ENCODE measurements at regions not wholly inside any gene's neighbourhood (a gene's known extent, or its start where the extent isn't known, plus 50 kb on each side); places are given as distances from the start of the nearest gene placed in this dataset.

GRCh38 chr5:142455856-142456255 is 131.0 kb upstream of the SPRY4 start:
- DNase-seq (no peak), ATAC-seq (ENCODE audit: insufficient read depth, low read depth) (peak; percentile 56; the same call in 2 of the 3 replicates)
- no peaks in the 10 kb centered on the region for H3K79me2 ChIP-seq (ENCODE audit: insufficient read depth, low read length)
- no peaks in the 10 kb centered on the region for H4K20me1 ChIP-seq (ENCODE audit: insufficient read depth, low read length)
- 0 out of 2 replicates have a peak, but pooled peaks cover 6% of the 10 kb centered on the region for H3K4me1 ChIP-seq (ENCODE audit: insufficient read depth, low read length)
- no peak overlapping the region for H3K4me2 ChIP-seq (ENCODE audit: insufficient read depth, low read length)
- no peaks in the 10 kb centered on the region for H3K27me3 ChIP-seq (ENCODE audit: insufficient read depth, low read length, poor library complexity)
- H3K9ac ChIP-seq (ENCODE audit: low read depth, low read length): no peak overlapping the region
- H3K36me3 ChIP-seq (ENCODE audit: insufficient read depth, low read length): no peaks in the 10 kb centered on the region
- TF ChIP-seq CTCF (IDR thresholded peaks at IDR 0.05; ENCODE audit: borderline replicate concordance, extremely low read depth, low read length, poor library complexity, severe bottlenecking) (no peak), EZH2 (IDR thresholded peaks at IDR 0.05; ENCODE audit: borderline replicate concordance, low read depth, low read length, severe bottlenecking) (no peak)
- H3K9me3 ChIP-seq (ENCODE audit: insufficient read depth, low read length, severe bottlenecking): peaks cover 24% of the 10 kb centered on the region
- no peak overlapping the region for H3K4me3 ChIP-seq (ENCODE audit: low read depth in 1 of 2, low read length in 2 of 2)
- H2AFZ ChIP-seq (ENCODE audit: low read depth, low read length): no peak overlapping the region
- no peak overlapping the region for H3K27ac ChIP-seq (ENCODE audit: low read length)

GRCh38 chr5:142453932-142454331 is 129.1 kb upstream of the SPRY4 start:
- Histone ChIP-seq H3K79me2 (ENCODE audit: insufficient read depth, low read length) (no peaks in the 10 kb centered on the region), H2AFZ (ENCODE audit: low read depth, low read length) (no peak overlapping the region), H3K9ac (ENCODE audit: low read depth, low read length) (no peak overlapping the region), H3K4me2 (ENCODE audit: insufficient read depth, low read length) (no peak overlapping the region), H3K4me3 (ENCODE audit: low read depth in 1 of 2, low read length in 2 of 2) (no peak overlapping the region), H4K20me1 (ENCODE audit: insufficient read depth, low read length) (no peaks in the 10 kb centered on the region), H3K27ac (ENCODE audit: low read length) (no peak overlapping the region), H3K4me1 (ENCODE audit: insufficient read depth, low read length) (0 out of 2 replicates have a peak, but pooled peaks cover 6% of the 10 kb centered on the region), H3K9me3 (ENCODE audit: insufficient read depth, low read length, severe bottlenecking) (peaks cover 18% of the 10 kb centered on the region), H3K27me3 (ENCODE audit: insufficient read depth, low read length, poor library complexity) (no peaks in the 10 kb centered on the region), H3K36me3 (ENCODE audit: insufficient read depth, low read length) (no peaks in the 10 kb centered on the region)
- TF ChIP-seq CTCF (IDR thresholded peaks at IDR 0.05; ENCODE audit: borderline replicate concordance, extremely low read depth, low read length, poor library complexity, severe bottlenecking): no peak
- no peak for TF ChIP-seq EZH2 (IDR thresholded peaks at IDR 0.05; ENCODE audit: borderline replicate concordance, low read depth, low read length, severe bottlenecking)
- ATAC-seq (ENCODE audit: insufficient read depth, low read depth) (no peak), DNase-seq (no peak)

- no peaks in the 10 kb centered on the region for H3K4me1 ChIP-seq (ENCODE audit: insufficient read depth, low read length)
- H4K20me1 ChIP-seq (ENCODE audit: insufficient read depth, low read length): no peaks in the 10 kb centered on the region
- DNase-seq (no peak), ATAC-seq (ENCODE audit: insufficient read depth, low read depth) (no peak)
- H3K4me2 ChIP-seq (ENCODE audit: insufficient read depth, low read length): no peak overlapping the region
- H3K9me3 ChIP-seq (ENCODE audit: insufficient read depth, low read length, severe bottlenecking): no peaks in the 10 kb centered on the region
- H3K36me3 ChIP-seq (ENCODE audit: insufficient read depth, low read length): no peaks in the 10 kb centered on the region
- no peaks in the 10 kb centered on the region for H3K79me2 ChIP-seq (ENCODE audit: insufficient read depth, low read length)
- no peak overlapping the region for H2AFZ ChIP-seq (ENCODE audit: low read depth, low read length)
- no peak overlapping the region for H3K9ac ChIP-seq (ENCODE audit: low read depth, low read length)
- TF ChIP-seq CTCF (IDR thresholded peaks at IDR 0.05; ENCODE audit: borderline replicate concordance, extremely low read depth, low read length, poor library complexity, severe bottlenecking): no peak
- TF ChIP-seq EZH2 (IDR thresholded peaks at IDR 0.05; ENCODE audit: borderline replicate concordance, low read depth, low read length, severe bottlenecking): no peak
- no peak overlapping the region for H3K27ac ChIP-seq (ENCODE audit: low read length)
- no peak overlapping the region for H3K4me3 ChIP-seq (ENCODE audit: low read depth in 1 of 2, low read length in 2 of 2)
- H3K27me3 ChIP-seq (ENCODE audit: insufficient read depth, low read length, poor library complexity): no peaks in the 10 kb centered on the region
Observed at GRCh38 chr5:142450419-142450818, 125.6 kb upstream of the SPRY4 start.

GRCh38 chr5:142447887-142448286 is 123.1 kb upstream of the SPRY4 start:
- no peak for ATAC-seq (ENCODE audit: insufficient read depth, low read depth)
- H3K27ac ChIP-seq (ENCODE audit: low read length): no peak overlapping the region
- H3K4me2 ChIP-seq (ENCODE audit: insufficient read depth, low read length): no peak overlapping the region
- no peaks in the 10 kb centered on the region for H3K79me2 ChIP-seq (ENCODE audit: insufficient read depth, low read length)
- no peaks in the 10 kb centered on the region for H3K4me1 ChIP-seq (ENCODE audit: insufficient read depth, low read length)
- H3K9me3 ChIP-seq (ENCODE audit: insufficient read depth, low read length, severe bottlenecking): no peaks in the 10 kb centered on the region
- no peak overlapping the region for H2AFZ ChIP-seq (ENCODE audit: low read depth, low read length)
- no peak for TF ChIP-seq CTCF (IDR thresholded peaks at IDR 0.05; ENCODE audit: borderline replicate concordance, extremely low read depth, low read length, poor library complexity, severe bottlenecking)
- TF ChIP-seq EZH2 (IDR thresholded peaks at IDR 0.05; ENCODE audit: borderline replicate concordance, low read depth, low read length, severe bottlenecking): no peak
- no peak overlapping the region for H3K9ac ChIP-seq (ENCODE audit: low read depth, low read length)
- no peaks in the 10 kb centered on the region for H4K20me1 ChIP-seq (ENCODE audit: insufficient read depth, low read length)
- DNase-seq: no peak
- no peaks in the 10 kb centered on the region for H3K27me3 ChIP-seq (ENCODE audit: insufficient read depth, low read length, poor library complexity)
- no peak overlapping the region for H3K4me3 ChIP-seq (ENCODE audit: low read depth in 1 of 2, low read length in 2 of 2)
- H3K36me3 ChIP-seq (ENCODE audit: insufficient read depth, low read length): no peaks in the 10 kb centered on the region
